ENCODE measurements at regions not wholly inside any gene's neighbourhood (a gene's known extent, or its start where the extent isn't known, plus 50 kb on each side); places are given as distances from the start of the nearest gene placed in this dataset.

DNA sequence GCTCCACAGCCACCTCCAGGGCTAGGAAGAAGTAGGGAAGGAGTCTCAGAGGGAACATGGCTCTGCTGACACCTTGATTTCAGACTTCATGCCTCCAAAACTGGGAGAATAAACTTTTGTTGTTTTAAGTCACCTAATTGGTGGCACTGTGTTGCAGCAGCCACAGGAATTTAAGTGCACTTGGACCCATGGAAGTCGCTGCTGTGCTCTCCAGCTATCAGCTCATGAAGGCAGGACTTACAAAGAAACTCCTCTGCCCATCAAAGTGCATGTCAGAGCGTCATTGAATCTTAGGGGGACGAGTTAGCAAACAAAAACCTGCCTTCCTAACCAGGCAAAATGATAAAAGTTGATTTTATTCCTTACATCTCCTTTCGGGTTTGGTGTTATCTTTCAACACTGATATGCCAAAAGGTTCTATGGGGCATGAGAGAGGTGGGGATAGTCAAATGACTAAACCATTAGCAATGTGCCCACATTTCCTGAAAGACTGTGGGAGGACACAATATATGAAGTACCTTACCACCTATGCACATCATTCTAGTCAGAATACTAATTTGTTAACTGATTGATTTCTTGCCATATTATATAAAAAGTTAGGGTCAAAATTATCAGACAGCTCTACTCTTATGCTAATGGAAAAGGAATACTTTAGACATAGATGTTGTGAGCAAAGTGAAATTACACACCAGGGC, 235.8 kb upstream of the TNP1 start:
- H2AFZ ChIP-seq (ENCODE audit: low read depth, low read length): no peak overlapping the region

GRCh38 chr2:217092710-217093379, 233.0 kb upstream of the TNP1 start:
- Histone ChIP-seq H3K9me3 (ENCODE audit: low read length) (no peaks in the 10 kb centered on the region), H3K4me3 (ENCODE audit: low read length) (no peak overlapping the region), H3K27me3 (ENCODE audit: insufficient read depth, low read length) (no peaks in the 10 kb centered on the region), H2AFZ (ENCODE audit: low read depth, low read length) (no peak overlapping the region), H3K36me3 (ENCODE audit: insufficient read depth, low read length) (no peaks in the 10 kb centered on the region), H3K4me1 (ENCODE audit: insufficient read depth, low read length) (no peaks in the 10 kb centered on the region)

More for the DNA sequence above, 235.8 kb upstream of the TNP1 start:
- Histone ChIP-seq H3K9me3 (ENCODE audit: low read length) (no peaks in the 10 kb centered on the region), H3K36me3 (ENCODE audit: insufficient read depth, low read length) (no peaks in the 10 kb centered on the region), H3K4me1 (ENCODE audit: insufficient read depth, low read length) (no peaks in the 10 kb centered on the region), H3K27me3 (ENCODE audit: insufficient read depth, low read length) (no peaks in the 10 kb centered on the region), H3K4me3 (ENCODE audit: low read length) (no peak overlapping the region)

- Histone ChIP-seq H3K4me3 (ENCODE audit: low read length) (no peak overlapping the region), H3K4me1 (ENCODE audit: insufficient read depth, low read length) (no peaks in the 10 kb centered on the region), H3K27me3 (ENCODE audit: insufficient read depth, low read length) (no peaks in the 10 kb centered on the region), H3K36me3 (ENCODE audit: insufficient read depth, low read length) (no peaks in the 10 kb centered on the region), H2AFZ (ENCODE audit: low read depth, low read length) (no peak overlapping the region), H3K9me3 (ENCODE audit: low read length) (no peaks in the 10 kb centered on the region)
Measured at GRCh38 chr2:217091531-217091930, 231.7 kb upstream of the TNP1 start.

GRCh38 chr2:217090884-217091283, 231.0 kb upstream of the TNP1 start:
- Histone ChIP-seq H2AFZ (ENCODE audit: low read depth, low read length) (no peak overlapping the region), H3K4me1 (ENCODE audit: insufficient read depth, low read length) (no peaks in the 10 kb centered on the region), H3K4me3 (ENCODE audit: low read length) (no peak overlapping the region), H3K27me3 (ENCODE audit: insufficient read depth, low read length) (no peaks in the 10 kb centered on the region), H3K9me3 (ENCODE audit: low read length) (no peaks in the 10 kb centered on the region), H3K36me3 (ENCODE audit: insufficient read depth, low read length) (no peaks in the 10 kb centered on the region)

- Histone ChIP-seq H2AFZ (ENCODE audit: low read depth, low read length) (no peak overlapping the region), H3K4me1 (ENCODE audit: insufficient read depth, low read length) (no peaks in the 10 kb centered on the region), H3K27me3 (ENCODE audit: insufficient read depth, low read length) (no peaks in the 10 kb centered on the region), H3K36me3 (ENCODE audit: insufficient read depth, low read length) (no peaks in the 10 kb centered on the region), H3K9me3 (ENCODE audit: low read length) (no peaks in the 10 kb centered on the region), H3K4me3 (ENCODE audit: low read length) (no peak overlapping the region)
Measured at GRCh38 chr2:217090024-217090473, 230.2 kb upstream of the TNP1 start.

- H2AFZ ChIP-seq (ENCODE audit: low read depth, low read length): no peak overlapping the region
- H3K36me3 ChIP-seq (ENCODE audit: insufficient read depth, low read length): no peaks in the 10 kb centered on the region
- no peaks in the 10 kb centered on the region for H3K9me3 ChIP-seq (ENCODE audit: low read length)
- no peaks in the 10 kb centered on the region for H3K4me1 ChIP-seq (ENCODE audit: insufficient read depth, low read length)
- H3K4me3 ChIP-seq (ENCODE audit: low read length): no peak overlapping the region
- H3K27me3 ChIP-seq (ENCODE audit: insufficient read depth, low read length): no peaks in the 10 kb centered on the region
Measured at GRCh38 chr2:217086718-217087117, 226.9 kb upstream of the TNP1 start.

DNA sequence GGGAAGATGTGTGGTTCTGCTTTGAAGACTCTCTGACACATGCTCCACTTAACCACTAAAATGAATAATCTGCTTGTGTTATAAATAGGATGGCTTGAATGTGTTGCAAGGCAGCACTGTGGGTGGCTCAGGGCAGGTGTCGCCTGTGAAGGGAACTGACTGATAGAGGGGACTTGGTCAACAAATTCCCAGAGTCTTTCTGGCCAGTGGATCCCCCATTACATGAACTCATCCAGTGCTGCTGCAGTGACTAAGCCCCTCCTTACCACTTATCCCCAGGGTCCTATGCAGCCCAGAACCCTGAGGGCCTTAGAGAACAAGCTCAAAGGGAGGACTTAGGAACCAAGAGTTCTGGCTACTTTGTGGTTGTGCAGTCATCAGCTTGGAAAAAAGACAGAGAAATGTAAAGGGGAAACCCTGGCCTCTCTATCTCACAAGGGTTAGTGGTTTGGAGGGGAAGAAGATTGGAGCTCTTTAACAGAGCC, 226.2 kb upstream of the TNP1 start:
- Histone ChIP-seq H3K4me3 (ENCODE audit: low read length) (no peak overlapping the region), H3K4me1 (ENCODE audit: insufficient read depth, low read length) (no peaks in the 10 kb centered on the region), H3K9me3 (ENCODE audit: low read length) (no peaks in the 10 kb centered on the region), H3K27me3 (ENCODE audit: insufficient read depth, low read length) (no peaks in the 10 kb centered on the region), H3K36me3 (ENCODE audit: insufficient read depth, low read length) (no peaks in the 10 kb centered on the region), H2AFZ (ENCODE audit: low read depth, low read length) (no peak overlapping the region)

DNA sequence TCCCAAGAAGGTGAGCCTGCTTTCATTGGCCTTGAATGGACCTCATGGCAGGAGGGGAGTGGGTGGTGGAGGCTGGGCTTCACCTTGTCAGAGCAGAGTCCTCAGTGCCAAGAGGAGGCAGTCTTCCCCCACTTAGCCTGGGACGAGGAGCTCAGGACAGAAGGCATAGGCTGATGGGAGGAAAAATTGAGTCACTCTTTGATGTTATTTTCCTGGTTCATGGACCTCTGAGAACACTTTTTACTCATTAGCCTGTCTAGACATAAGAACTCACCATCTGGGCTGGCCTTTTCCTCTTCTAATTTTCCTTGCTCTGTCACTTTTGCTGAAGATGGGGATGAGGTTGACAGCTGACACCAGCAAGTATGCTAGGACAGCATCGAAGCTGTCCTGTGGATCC, 225.7 kb upstream of the TNP1 start:
- Histone ChIP-seq H3K36me3 (ENCODE audit: insufficient read depth, low read length) (no peaks in the 10 kb centered on the region), H3K9me3 (ENCODE audit: low read length) (no peaks in the 10 kb centered on the region), H3K4me3 (ENCODE audit: low read length) (no peak overlapping the region), H2AFZ (ENCODE audit: low read depth, low read length) (no peak overlapping the region), H3K4me1 (ENCODE audit: insufficient read depth, low read length) (no peaks in the 10 kb centered on the region), H3K27me3 (ENCODE audit: insufficient read depth, low read length) (no peaks in the 10 kb centered on the region)

DNA sequence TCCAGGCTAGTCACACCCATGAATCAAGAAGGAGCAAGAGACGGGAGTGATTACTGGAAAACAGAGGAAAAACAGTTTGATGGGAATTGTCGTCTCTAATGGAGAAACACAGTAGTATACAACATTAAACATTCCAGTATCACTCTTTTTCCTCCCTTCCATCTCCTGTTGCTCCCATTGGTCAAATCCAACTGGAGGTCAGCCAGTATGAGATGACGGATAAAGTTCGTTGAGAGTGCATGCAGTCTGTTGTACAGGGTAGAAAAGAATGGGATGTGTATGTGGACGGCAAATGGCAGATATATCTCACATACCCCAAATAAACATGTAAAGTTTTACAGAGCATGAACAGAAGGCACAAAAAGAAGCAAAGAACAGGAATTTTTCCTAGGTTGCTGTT, 221.9 kb upstream of the TNP1 start:
- Histone ChIP-seq H3K9me3 (ENCODE audit: low read length) (no peaks in the 10 kb centered on the region), H3K27me3 (ENCODE audit: insufficient read depth, low read length) (no peaks in the 10 kb centered on the region), H3K36me3 (ENCODE audit: insufficient read depth, low read length) (no peaks in the 10 kb centered on the region), H3K4me3 (ENCODE audit: low read length) (no peak overlapping the region), H2AFZ (ENCODE audit: low read depth, low read length) (no peak overlapping the region), H3K4me1 (ENCODE audit: insufficient read depth, low read length) (no peaks in the 10 kb centered on the region)

DNA sequence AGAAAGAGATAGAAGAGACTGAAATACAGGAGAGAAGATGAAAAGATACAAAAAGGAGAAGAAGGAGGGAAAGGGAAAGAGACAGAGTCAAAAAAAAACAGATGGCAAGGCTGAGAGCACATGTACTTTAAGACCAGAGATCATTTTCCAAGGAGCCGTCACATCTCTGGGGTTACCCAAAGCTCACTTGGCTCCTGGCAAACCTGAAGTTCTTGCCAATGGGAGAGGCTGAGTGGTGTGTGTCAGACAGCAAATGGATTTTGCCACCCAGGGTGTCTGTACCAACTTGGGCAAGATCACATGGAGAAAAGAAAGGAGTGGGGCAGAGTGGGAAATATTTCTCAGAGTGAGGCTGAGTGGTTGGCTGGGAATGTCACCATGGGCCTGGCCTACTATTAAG, 219.3 kb upstream of the TNP1 start:
- H3K36me3 ChIP-seq (ENCODE audit: insufficient read depth, low read length): no peaks in the 10 kb centered on the region
- no peaks in the 10 kb centered on the region for H3K9me3 ChIP-seq (ENCODE audit: low read length)
- no peaks in the 10 kb centered on the region for H3K4me1 ChIP-seq (ENCODE audit: insufficient read depth, low read length)
- H3K27me3 ChIP-seq (ENCODE audit: insufficient read depth, low read length): no peaks in the 10 kb centered on the region
- no peak overlapping the region for H2AFZ ChIP-seq (ENCODE audit: low read depth, low read length)
- no peak overlapping the region for H3K4me3 ChIP-seq (ENCODE audit: low read length)

- H2AFZ ChIP-seq (ENCODE audit: low read depth, low read length): no peak overlapping the region
- no peaks in the 10 kb centered on the region for H3K27me3 ChIP-seq (ENCODE audit: insufficient read depth, low read length)
- no peaks in the 10 kb centered on the region for H3K9me3 ChIP-seq (ENCODE audit: low read length)
- H3K4me1 ChIP-seq (ENCODE audit: insufficient read depth, low read length): no peaks in the 10 kb centered on the region
- H3K36me3 ChIP-seq (ENCODE audit: insufficient read depth, low read length): no peaks in the 10 kb centered on the region
- H3K4me3 ChIP-seq (ENCODE audit: low read length): no peak overlapping the region
Measured at GRCh38 chr2:217077831-217078407, 218.1 kb upstream of the TNP1 start.

DNA sequence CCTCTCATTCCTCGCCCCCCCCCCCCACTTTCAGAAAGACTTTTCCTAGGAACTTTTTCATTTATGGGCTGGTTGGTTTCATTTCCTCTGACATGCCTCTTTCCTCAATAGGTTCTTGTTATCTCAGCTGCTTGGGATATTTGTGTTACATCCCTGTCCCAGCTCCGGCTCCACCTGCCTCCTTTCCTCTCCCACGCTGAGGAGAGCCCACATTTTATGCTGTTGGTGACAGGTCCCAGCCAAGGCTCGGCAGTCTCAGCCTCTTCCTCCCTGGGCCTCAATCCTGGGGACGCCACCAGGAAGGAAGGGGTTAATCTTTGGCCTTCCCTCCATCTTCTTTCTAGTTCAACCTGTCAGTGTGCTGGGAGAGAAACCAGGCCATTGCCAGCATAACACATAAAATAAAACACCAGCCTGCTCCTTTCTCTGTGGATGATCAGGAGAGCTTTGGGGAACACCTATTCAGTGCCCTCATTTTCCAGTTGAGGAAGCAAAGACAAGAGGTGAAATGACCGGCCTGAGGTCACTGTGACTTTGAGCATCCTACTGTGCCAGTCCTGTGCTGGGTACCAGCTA, 216.9 kb upstream of the TNP1 start:
- H3K9me3 ChIP-seq (ENCODE audit: low read length): no peaks in the 10 kb centered on the region
- no peaks in the 10 kb centered on the region for H3K36me3 ChIP-seq (ENCODE audit: insufficient read depth, low read length)
- no peaks in the 10 kb centered on the region for H3K4me1 ChIP-seq (ENCODE audit: insufficient read depth, low read length)
- no peak overlapping the region for H3K4me3 ChIP-seq (ENCODE audit: low read length)
- H3K27me3 ChIP-seq (ENCODE audit: insufficient read depth, low read length): no peaks in the 10 kb centered on the region
- H2AFZ ChIP-seq (ENCODE audit: low read depth, low read length): no peak overlapping the region

DNA sequence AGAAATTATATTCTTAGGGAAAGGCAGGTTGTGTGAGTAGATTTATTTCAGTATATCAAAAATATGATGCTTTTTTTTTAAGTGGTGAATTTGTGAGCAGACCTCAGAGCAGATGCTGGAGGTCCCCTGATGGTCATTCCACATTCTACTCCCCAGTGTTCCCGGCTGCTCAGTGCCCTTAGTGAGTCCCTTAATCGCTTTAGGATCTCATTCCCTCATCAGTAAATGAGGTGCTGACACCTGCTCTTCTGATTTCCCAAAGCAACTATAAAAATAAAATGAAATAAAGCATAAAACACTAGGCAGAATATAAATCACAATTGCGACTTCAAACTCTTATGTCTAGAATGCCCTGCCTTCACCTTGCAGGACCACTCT, 216.2 kb upstream of the TNP1 start:
- Histone ChIP-seq H3K36me3 (ENCODE audit: insufficient read depth, low read length) (no peaks in the 10 kb centered on the region), H3K4me1 (ENCODE audit: insufficient read depth, low read length) (no peaks in the 10 kb centered on the region), H3K9me3 (ENCODE audit: low read length) (no peaks in the 10 kb centered on the region), H2AFZ (ENCODE audit: low read depth, low read length) (no peak overlapping the region), H3K4me3 (ENCODE audit: low read length) (no peak overlapping the region), H3K27me3 (ENCODE audit: insufficient read depth, low read length) (no peaks in the 10 kb centered on the region)
